ENCODE measurements at regions not wholly inside any gene's neighbourhood (a gene's known extent, or its start where the extent isn't known, plus 50 kb on each side); places are given as distances from the start of the nearest gene placed in this dataset.

GRCh38 chr13:44107357-44108121 lies 227.8 kb downstream of the LACC1 start:
- Histone ChIP-seq H3K36me3 (no peaks in the 10 kb centered on the region), H3K4me3 (ENCODE audit: low read depth in 1 of 2, low read length in 1 of 2) (no peak overlapping the region), H3K27ac (no peak overlapping the region), H3K27me3 (no peaks in the 10 kb centered on the region), H3K4me1 (ENCODE audit: control insufficient read depth in 1 of 2, insufficient read depth in 1 of 2, low read depth in 1 of 2, low read length in 1 of 2) (no peaks in the 10 kb centered on the region), H3K9me3 (no peaks in the 10 kb centered on the region)
- TF ChIP-seq CTCF (IDR thresholded peaks at IDR 0.05) = no peak

- no peaks in the 10 kb centered on the region for H3K36me3 ChIP-seq
- no peak for TF ChIP-seq CTCF (IDR thresholded peaks at IDR 0.05)
- no peaks in the 10 kb centered on the region for H3K27me3 ChIP-seq
- no peak overlapping the region for H3K27ac ChIP-seq
- no peaks in the 10 kb centered on the region for H3K9me3 ChIP-seq
- no peaks in the 10 kb centered on the region for H3K4me1 ChIP-seq (ENCODE audit: control insufficient read depth in 1 of 2, insufficient read depth in 1 of 2, low read depth in 1 of 2, low read length in 1 of 2)
- H3K4me3 ChIP-seq (ENCODE audit: low read depth in 1 of 2, low read length in 1 of 2) = no peak overlapping the region
Measured at GRCh38 chr13:44108331-44108858, 228.7 kb downstream of the LACC1 start.

GRCh38 chr13:44110091-44110621 lies 230.5 kb downstream of the LACC1 start:
- Histone ChIP-seq H3K27ac (no peak overlapping the region), H3K4me1 (ENCODE audit: control insufficient read depth in 1 of 2, insufficient read depth in 1 of 2, low read depth in 1 of 2, low read length in 1 of 2) (no peaks in the 10 kb centered on the region), H3K4me3 (ENCODE audit: low read depth in 1 of 2, low read length in 1 of 2) (no peak overlapping the region), H3K9me3 (no peaks in the 10 kb centered on the region), H3K27me3 (no peaks in the 10 kb centered on the region), H3K36me3 (no peaks in the 10 kb centered on the region)
- TF ChIP-seq CTCF (IDR thresholded peaks at IDR 0.05) = no peak

- H3K36me3 ChIP-seq = no peaks in the 10 kb centered on the region
Measured at GRCh38 chr13:44111701-44112100, 232.0 kb downstream of the LACC1 start.

GRCh38 chr13:44112700-44113329 lies 233.1 kb downstream of the LACC1 start:
- Histone ChIP-seq H3K9me3 (no peaks in the 10 kb centered on the region), H3K4me1 (ENCODE audit: control insufficient read depth in 1 of 2, insufficient read depth in 1 of 2, low read depth in 1 of 2, low read length in 1 of 2) (no peaks in the 10 kb centered on the region), H3K4me3 (ENCODE audit: low read depth in 1 of 2, low read length in 1 of 2) (no peak overlapping the region), H3K27ac (no peak overlapping the region), H3K36me3 (no peaks in the 10 kb centered on the region), H3K27me3 (no peaks in the 10 kb centered on the region)
- no peak for TF ChIP-seq CTCF (IDR thresholded peaks at IDR 0.05)

More at GRCh38 chr13:44111701-44112100, 232.0 kb downstream of the LACC1 start:
- TF ChIP-seq CTCF (IDR thresholded peaks at IDR 0.05) = no peak
- no peaks in the 10 kb centered on the region for H3K4me1 ChIP-seq (ENCODE audit: control insufficient read depth in 1 of 2, insufficient read depth in 1 of 2, low read depth in 1 of 2, low read length in 1 of 2)
- H3K27ac ChIP-seq = no peak overlapping the region
- no peak overlapping the region for H3K4me3 ChIP-seq (ENCODE audit: low read depth in 1 of 2, low read length in 1 of 2)
- H3K9me3 ChIP-seq = no peaks in the 10 kb centered on the region
- H3K27me3 ChIP-seq = no peaks in the 10 kb centered on the region

All from neutrophil (primary cell).